Thyroid gland (tissue), 4 donors: ENCODE measurements at regions not wholly inside any gene's neighbourhood (a gene's known extent, or its start where the extent isn't known, plus 50 kb on each side); places are given as distances from the start of the nearest gene placed in this dataset.
"Not testable (repeated sequence)": the region's sequence is repeated elsewhere in the genome, so short reads cannot be mapped to it uniquely, and the experiment has no call there.

Source experiments
- CTCF ChIP-seq, 6 experiments: fragments of 200-600 bp in 3 of 6; fragments of 450-650 bp in 3 of 6; sonication (generic) in 3 of 6; IDR thresholded peaks; one replicate each; pipeline ENCODE4 v1.5.1; 2016 to 2019; ENCODE audit warnings: antibody characterized with exemption in 6 of 6, mild to moderate bottlenecking in 2 of 6, inconsistent platforms in 1 of 6, moderate library complexity in 1 of 6
- POLR2A ChIP-seq, 2 donors: fragments of 450-650 bp; IDR thresholded peaks; one replicate each; pipeline ENCODE4 v1.6.1; 2017; ENCODE audit warnings: antibody characterized with exemption in 2 of 2, mild to moderate bottlenecking in 2 of 2, moderate library complexity in 1 of 2

GRCh38 chr2:105506860-105507259, 108.0 kb upstream of the FHL2 start:
- not testable (repeated sequence) for TF ChIP-seq CTCF, POLR2A (IDR thresholded peaks at IDR 0.05)
